H9 (cell line): ENCODE measurements at regions not wholly inside any gene's neighbourhood (a gene's known extent, or its start where the extent isn't known, plus 50 kb on each side); places are given as distances from the start of the nearest gene placed in this dataset.

Experiments used
- DNase-seq: peaks from one replicate; pipeline ENCODE4 v3.0.0-alpha.2; 2017
- H2AFZ ChIP-seq: one replicate; pipeline ENCODE4 v1.6.1; 2013; ENCODE audit warnings: mild to moderate bottlenecking, low read length, control low read depth, moderate library complexity
- H2AK5ac ChIP-seq: 2 replicates; pipeline ENCODE4 v1.6.1; 2013; ENCODE audit warnings: low read length, control low read depth, mixed read lengths; ENCODE audit not compliant: insufficient read length
- H2BK120ac ChIP-seq: one replicate; pipeline ENCODE4 v1.6.1; 2013; ENCODE audit warnings: low read depth, mild to moderate bottlenecking, low read length, control low read depth, inconsistent platforms; ENCODE audit not compliant: poor library complexity, severe bottlenecking
- H2BK12ac ChIP-seq: 2 replicates; pipeline ENCODE4 v1.6.1; 2013; ENCODE audit warnings: low read length, control low read depth, mixed read lengths, low read depth; ENCODE audit not compliant: insufficient read length
- H2BK15ac ChIP-seq: 2 replicates; pipeline ENCODE4 v1.6.1; 2013; ENCODE audit warnings: low read depth, low read length, control low read depth
- H2BK20ac ChIP-seq: one replicate; pipeline ENCODE4 v1.6.1; 2013; ENCODE audit warnings: low read depth, mild to moderate bottlenecking, low read length, control low read depth, inconsistent platforms; ENCODE audit not compliant: poor library complexity, severe bottlenecking
- H2BK5ac ChIP-seq: 2 replicates; pipeline ENCODE4 v1.6.1; 2013; ENCODE audit warnings: low read length, control low read depth, mixed read lengths; ENCODE audit not compliant: insufficient read length
- H3K14ac ChIP-seq: 2 replicates; pipeline ENCODE4 v1.6.1; 2013; ENCODE audit warnings: low read length, control low read depth; ENCODE audit not compliant: insufficient read depth
- H3K18ac ChIP-seq: 2 replicates; pipeline ENCODE4 v1.6.1; 2013; ENCODE audit warnings: low read depth, mild to moderate bottlenecking, mixed read lengths, low read length, control low read depth; ENCODE audit not compliant: insufficient read length
- H3K23ac ChIP-seq: 2 replicates; pipeline ENCODE4 v1.6.1; 2013; ENCODE audit warnings: low read length, control low read depth, mixed read lengths, low read depth; ENCODE audit not compliant: insufficient read length
- H3K23me2 ChIP-seq: 2 replicates; pipeline ENCODE4 v1.6.1; 2013; ENCODE audit warnings: low read depth, mild to moderate bottlenecking, mixed read lengths, low read length, control low read depth; ENCODE audit not compliant: insufficient read length, poor library complexity, severe bottlenecking
- H3K27ac ChIP-seq: 2 replicates; pipeline ENCODE4 v1.5.1; 2013; ENCODE audit warnings: low read length, control low read depth, mixed read lengths, low read depth; ENCODE audit not compliant: insufficient read length
- H3K27me3 ChIP-seq: 2 replicates; pipeline ENCODE4 v1.6.1; 2013; ENCODE audit warnings: low read length, control low read depth, inconsistent platforms; ENCODE audit not compliant: insufficient read depth
- H3K4ac ChIP-seq: 2 replicates; pipeline ENCODE4 v1.6.1; 2013; ENCODE audit warnings: low read depth, mild to moderate bottlenecking, control low read depth, inconsistent platforms, low read length, moderate library complexity
- H3K4me1 ChIP-seq: 2 replicates; pipeline ENCODE4 v1.6.1; 2013; ENCODE audit warnings: low read length, control low read depth, inconsistent platforms; ENCODE audit not compliant: insufficient read depth
- H3K4me2 ChIP-seq: 2 replicates; pipeline ENCODE4 v1.6.1; 2013; ENCODE audit warnings: low read length, control low read depth, mixed read lengths; ENCODE audit not compliant: insufficient read length, insufficient read depth
- H3K56ac ChIP-seq: 2 replicates; pipeline ENCODE4 v1.6.1; 2013; ENCODE audit warnings: low read depth, mild to moderate bottlenecking, mixed read lengths, low read length, control low read depth; ENCODE audit not compliant: insufficient read length
- H3K79me1 ChIP-seq: 2 replicates; pipeline ENCODE4 v1.6.1; 2013; ENCODE audit warnings: low read depth, mild to moderate bottlenecking, moderate library complexity, low read length, control low read depth, inconsistent platforms; ENCODE audit not compliant: insufficient read depth, poor library complexity, severe bottlenecking
- H3K79me2 ChIP-seq: 2 replicates; pipeline ENCODE4 v1.6.1; 2013; ENCODE audit warnings: low read length, control low read depth, inconsistent platforms; ENCODE audit not compliant: insufficient read depth
- H3K9ac ChIP-seq: 2 replicates; pipeline ENCODE4 v1.6.1; 2013; ENCODE audit warnings: low read length, control low read depth, mixed read lengths; ENCODE audit not compliant: insufficient read length; ENCODE audit errors: extremely low read depth
- H3K9me3 ChIP-seq: one replicate; pipeline ENCODE4 v1.6.1; 2013; ENCODE audit warnings: low read depth, low read length, inconsistent platforms; ENCODE audit not compliant: control insufficient read depth
- H3T11ph ChIP-seq: one replicate; pipeline ENCODE4 v1.6.1; 2013; ENCODE audit warnings: mild to moderate bottlenecking, low read length, control low read depth, inconsistent platforms
- H4K20me1 ChIP-seq: one replicate; pipeline ENCODE4 v1.6.1; 2013; ENCODE audit not compliant: control insufficient read depth, insufficient read length, insufficient read depth
- H4K5ac ChIP-seq: 2 replicates; pipeline ENCODE4 v1.6.1; 2013; ENCODE audit warnings: low read depth, mild to moderate bottlenecking, mixed read lengths, low read length, control low read depth; ENCODE audit not compliant: insufficient read length
- H4K8ac ChIP-seq: replicated peaks from 2 replicates; pipeline ENCODE4 v1.6.1; 2013; ENCODE audit warnings: low read length, control low read depth, mixed read lengths, low read depth; ENCODE audit not compliant: insufficient read length
- H4K91ac ChIP-seq: 2 replicates; pipeline ENCODE4 v1.6.1; 2013; ENCODE audit warnings: low read depth, mild to moderate bottlenecking, moderate library complexity, mixed read lengths, low read length, control low read depth; ENCODE audit not compliant: insufficient read length
- H3K27ac Mint-ChIP-seq, 3 experiments: 2 replicates in 2 of 3; 3 replicates in 1 of 3; pipeline ENCODE4 v1.8.0; 2020 to 2021; ENCODE audit warnings: mixed read lengths in 3 of 3, mild to moderate bottlenecking in 1 of 3, moderate library complexity in 1 of 3
- H3K27me3 Mint-ChIP-seq: 2 replicates; pipeline ENCODE4 v1.8.0; 2021; ENCODE audit warnings: low read depth, mild to moderate bottlenecking, moderate library complexity, mixed read lengths
- H3K36me3 Mint-ChIP-seq, 3 experiments: 2 replicates in 2 of 3; 3 replicates in 1 of 3; pipeline ENCODE4 v1.8.0; 2020 to 2021; ENCODE audit warnings: low read depth in 3 of 3, mixed read lengths in 3 of 3; ENCODE audit not compliant: insufficient read depth in 1 of 3
- H3K4me1 Mint-ChIP-seq, 2 experiments: 2 replicates each; pipeline ENCODE4 v1.8.0; 2020; ENCODE audit warnings: mixed read lengths in 2 of 2
- H3K4me3 Mint-ChIP-seq, 2 experiments: 2 replicates in 1 of 2; 3 replicates in 1 of 2; pipeline ENCODE4 v1.8.0; 2020 to 2021; ENCODE audit warnings: mild to moderate bottlenecking in 2 of 2, mixed read lengths in 2 of 2, moderate library complexity in 1 of 2
- H3K9me3 Mint-ChIP-seq, 2 experiments: 2 replicates in 1 of 2; 3 replicates in 1 of 2; pipeline ENCODE4 v1.8.0; 2020; ENCODE audit warnings: mild to moderate bottlenecking in 2 of 2, mixed read lengths in 2 of 2, moderate library complexity in 1 of 2
- CTCF ChIP-seq: fragments of 200-600 bp; sonication (generic); conservative IDR thresholded peaks from 3 replicates; pipeline ENCODE4 v1.8.0; 2021; ENCODE audit warnings: antibody characterized with exemption, mild to moderate bottlenecking
- WGBS: extraction: QIAGEN DNeasy Blood & Tissue Kit; methylation state at CpG from one replicate; pipeline ENCODE4 v1.1.7; 2013; ENCODE audit warnings: missing lambda C conversion rate, low lambda C conversion rate, mixed read lengths; ENCODE audit not compliant: insufficient read length; ENCODE audit errors: extremely low coverage; 5-methylcytosine and 5-hydroxymethylcytosine counted together

GRCh38 chr18:71105078-71105819 lies 816.4 kb downstream of the SOCS6 start:
- Histone ChIP-seq H3K14ac (no peak overlapping the region), H3K4ac (no peak overlapping the region), H3K4me1 (no peaks in the 10 kb centered on the region), H3K27me3 (no peaks in the 10 kb centered on the region), H3K18ac (no peak overlapping the region), H2BK12ac (no peak overlapping the region), H3K23ac (no peak overlapping the region), H3K79me2 (no peaks in the 10 kb centered on the region), H2BK15ac (no peak overlapping the region), H3K27ac (no peak overlapping the region), H3T11ph (no peak overlapping the region), H3K23me2 (no peaks in the 10 kb centered on the region), H2BK120ac (no peak overlapping the region), H2AK5ac (no peak overlapping the region), H4K5ac (no peak overlapping the region), H4K91ac (no peak overlapping the region), H2AFZ (peak overlapping the region; percentile 33), H2BK20ac (no peak overlapping the region), H3K79me1 (no peaks in the 10 kb centered on the region), H4K20me1 (no peaks in the 10 kb centered on the region), H2BK5ac (no peak overlapping the region), H3K9me3 (no peaks in the 10 kb centered on the region), H3K56ac (no peak overlapping the region), H3K9ac (no peak overlapping the region), H3K4me2 (no peak overlapping the region), H4K8ac (no peak overlapping the region)
- H3K36me3 Mint-ChIP-seq = no peaks in the 10 kb centered on the region
- no peak overlapping the region for H3K4me3 Mint-ChIP-seq
- no peak for DNase-seq
- no peak overlapping the region for H3K27ac Mint-ChIP-seq
- no peak for TF ChIP-seq CTCF
- peaks cover 5% of the 10 kb centered on the region in 2 experiments; a peak in 3 of 4 replicates for H3K4me1 Mint-ChIP-seq
- H3K27me3 Mint-ChIP-seq = peaks cover 1% of the 10 kb centered on the region
- WGBS = no CpG with 5 or more reads among the region's 6 CpGs
- H3K9me3 Mint-ChIP-seq = no peaks in the 10 kb centered on the region
